Esophagus muscularis mucosa (tissue), 4 donors: ENCODE measurements at regions not wholly inside any gene's neighbourhood (a gene's known extent, or its start where the extent isn't known, plus 50 kb on each side); places are given as distances from the start of the nearest gene placed in this dataset.

Experiments
- DNase-seq: peaks from one replicate; pipeline ENCODE4 v3.0.0-alpha.2; 2017; ENCODE audit errors: extremely low spot score
- H3K27ac ChIP-seq, 4 donors: fragments of 200-600 bp; sonication (generic); replicated peaks in 1 of 4; 1 replicate in 3 of 4; 2 replicates in 1 of 4; pipeline ENCODE4 v1.5.1; 2016 to 2019; ENCODE audit warnings: mild to moderate bottlenecking in 1 of 4
- H3K27me3 ChIP-seq, 4 donors: fragments of 200-600 bp; sonication (generic); one replicate each; pipeline versions ENCODE4 v1.5.1 to v1.6.0; 2016 to 2019
- H3K36me3 ChIP-seq, 4 donors: fragments of 200-600 bp; sonication (generic); one replicate each; pipeline ENCODE4 v1.5.1; 2016 to 2019
- H3K4me1 ChIP-seq, 4 donors: fragments of 200-600 bp; sonication (generic); one replicate each; pipeline ENCODE4 v1.5.1; 2016 to 2019
- H3K4me3 ChIP-seq, 4 donors: fragments of 200-600 bp; sonication (generic); 1 replicate in 2 of 4; 2 replicates in 2 of 4; pipeline ENCODE4 v1.5.1; 2016 to 2019; ENCODE audit warnings: mild to moderate bottlenecking in 4 of 4, moderate library complexity in 1 of 4
- H3K9me3 ChIP-seq, 4 donors: fragments of 200-600 bp; sonication (generic); 1 replicate in 3 of 4; 2 replicates in 1 of 4; pipeline ENCODE4 v1.5.1; 2016 to 2019
- EP300 ChIP-seq: sonication (generic); formaldehyde crosslinking; IDR thresholded peaks from one replicate; pipeline ENCODE4 v1.6.1; 2017; ENCODE audit warnings: antibody characterized with exemption
- POLR2A ChIP-seq: fragments of 450-650 bp; IDR thresholded peaks from one replicate; pipeline ENCODE4 v1.6.1; 2017; ENCODE audit warnings: antibody characterized with exemption, moderate library complexity, mild to moderate bottlenecking, low read depth
- POLR2AphosphoS5 ChIP-seq, 2 donors: sonication (generic); formaldehyde crosslinking; IDR thresholded peaks; one replicate each; pipeline ENCODE4 v1.6.1; 2017; ENCODE audit warnings: antibody characterized with exemption in 2 of 2
- WGBS: methylation state at CpG from one replicate; pipeline ENCODE4 v1.1.5; 2018; 5-methylcytosine and 5-hydroxymethylcytosine counted together
- intact Hi-C: fragments of 100-400 bp; cut with DNase I; formaldehyde crosslinking; loops from one replicate; pipeline ENCODE4 v1.15.1; 2023
- TF ChIP-seq, protein P1 (sequence below), 3 experiments: fragments of 200-600 bp in 2 of 3; fragments of 450-650 bp in 1 of 3; sonication (generic) in 2 of 3; IDR thresholded peaks; one replicate each; pipeline ENCODE4 v1.5.1; 2017 to 2019; ENCODE audit warnings: antibody characterized with exemption in 3 of 3, mild to moderate bottlenecking in 2 of 3, moderate library complexity in 1 of 3

DNA sequence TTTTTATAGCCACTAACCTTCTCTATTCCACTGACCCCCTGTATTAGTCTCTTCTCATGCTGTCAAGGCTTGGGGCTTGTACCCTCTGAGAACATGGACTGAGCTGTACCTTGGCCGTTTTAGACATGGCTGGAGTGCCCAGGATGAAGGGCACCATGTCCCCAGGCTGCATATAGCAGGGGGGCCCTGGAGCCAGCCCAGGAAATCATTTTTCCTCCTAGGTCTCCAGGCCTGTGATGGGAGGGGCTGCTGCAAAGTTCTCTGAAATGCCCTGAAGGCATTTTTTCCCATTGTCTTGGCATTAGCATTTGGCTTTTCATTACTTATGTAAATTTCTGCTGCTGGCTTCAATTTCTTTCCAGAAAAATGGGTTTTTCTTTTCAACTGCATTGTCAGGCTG lies 119.5 kb downstream of the NTMT2 start:
- H3K4me3 ChIP-seq: no peak overlapping the region
- TF ChIP-seq POLR2AphosphoS5 (IDR thresholded peaks at IDR 0.05) (no peak), EP300 (no peak), POLR2A (no peak)
- TF ChIP-seq, protein P1, sequence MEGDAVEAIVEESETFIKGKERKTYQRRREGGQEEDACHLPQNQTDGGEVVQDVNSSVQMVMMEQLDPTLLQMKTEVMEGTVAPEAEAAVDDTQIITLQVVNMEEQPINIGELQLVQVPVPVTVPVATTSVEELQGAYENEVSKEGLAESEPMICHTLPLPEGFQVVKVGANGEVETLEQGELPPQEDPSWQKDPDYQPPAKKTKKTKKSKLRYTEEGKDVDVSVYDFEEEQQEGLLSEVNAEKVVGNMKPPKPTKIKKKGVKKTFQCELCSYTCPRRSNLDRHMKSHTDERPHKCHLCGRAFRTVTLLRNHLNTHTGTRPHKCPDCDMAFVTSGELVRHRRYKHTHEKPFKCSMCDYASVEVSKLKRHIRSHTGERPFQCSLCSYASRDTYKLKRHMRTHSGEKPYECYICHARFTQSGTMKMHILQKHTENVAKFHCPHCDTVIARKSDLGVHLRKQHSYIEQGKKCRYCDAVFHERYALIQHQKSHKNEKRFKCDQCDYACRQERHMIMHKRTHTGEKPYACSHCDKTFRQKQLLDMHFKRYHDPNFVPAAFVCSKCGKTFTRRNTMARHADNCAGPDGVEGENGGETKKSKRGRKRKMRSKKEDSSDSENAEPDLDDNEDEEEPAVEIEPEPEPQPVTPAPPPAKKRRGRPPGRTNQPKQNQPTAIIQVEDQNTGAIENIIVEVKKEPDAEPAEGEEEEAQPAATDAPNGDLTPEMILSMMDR (IDR thresholded peaks at IDR 0.05): no peak
- H3K36me3 ChIP-seq: no peaks in the 10 kb centered on the region
- no peak for DNase-seq
- no peak overlapping the region for H3K27ac ChIP-seq
- H3K9me3 ChIP-seq: no peaks in the 10 kb centered on the region
- no peaks in the 10 kb centered on the region for H3K27me3 ChIP-seq
- intact Hi-C loops: no loop called here
- WGBS: 80% methylated on average over 1 of the region's 1 CpG
- H3K4me1 ChIP-seq: peaks cover 0 to 11% (median 2%) of the 10 kb centered on the region in 4 donors

DNA sequence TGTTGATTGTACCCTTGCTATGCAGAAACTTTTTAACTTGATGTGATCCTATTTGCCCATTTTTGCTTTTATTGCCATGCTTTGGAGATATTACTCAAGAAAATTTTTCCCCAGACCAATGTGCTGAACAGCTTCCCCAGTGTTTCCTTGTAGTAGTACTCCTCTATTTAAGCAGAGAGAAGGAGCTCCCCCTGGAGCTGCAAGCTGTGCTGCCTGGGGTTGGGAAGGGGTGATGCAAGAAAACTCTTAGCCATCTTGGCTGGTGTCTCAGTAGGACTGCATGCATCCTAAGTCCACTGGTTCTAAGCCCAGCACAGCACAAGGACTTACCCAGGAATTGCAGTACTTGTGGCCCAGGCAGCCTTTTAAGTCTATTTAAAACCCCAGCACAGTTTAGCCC lies 121.6 kb downstream of the NTMT2 start:
- H3K27ac ChIP-seq: no peak overlapping the region
- no peak for DNase-seq
- no peaks in the 10 kb centered on the region for H3K36me3 ChIP-seq
- peaks cover 0 to 5% (median 2%) of the 10 kb centered on the region in 4 donors for H3K4me1 ChIP-seq
- no peaks in the 10 kb centered on the region for H3K27me3 ChIP-seq
- TF ChIP-seq, protein P1 (IDR thresholded peaks at IDR 0.05): no peak
- TF ChIP-seq POLR2A: no peak
- TF ChIP-seq POLR2AphosphoS5 (IDR thresholded peaks at IDR 0.05): no peak
- no peak for TF ChIP-seq EP300
- no peaks in the 10 kb centered on the region for H3K9me3 ChIP-seq
- intact Hi-C loops: no loop called here
- H3K4me3 ChIP-seq: no peak overlapping the region

DNA sequence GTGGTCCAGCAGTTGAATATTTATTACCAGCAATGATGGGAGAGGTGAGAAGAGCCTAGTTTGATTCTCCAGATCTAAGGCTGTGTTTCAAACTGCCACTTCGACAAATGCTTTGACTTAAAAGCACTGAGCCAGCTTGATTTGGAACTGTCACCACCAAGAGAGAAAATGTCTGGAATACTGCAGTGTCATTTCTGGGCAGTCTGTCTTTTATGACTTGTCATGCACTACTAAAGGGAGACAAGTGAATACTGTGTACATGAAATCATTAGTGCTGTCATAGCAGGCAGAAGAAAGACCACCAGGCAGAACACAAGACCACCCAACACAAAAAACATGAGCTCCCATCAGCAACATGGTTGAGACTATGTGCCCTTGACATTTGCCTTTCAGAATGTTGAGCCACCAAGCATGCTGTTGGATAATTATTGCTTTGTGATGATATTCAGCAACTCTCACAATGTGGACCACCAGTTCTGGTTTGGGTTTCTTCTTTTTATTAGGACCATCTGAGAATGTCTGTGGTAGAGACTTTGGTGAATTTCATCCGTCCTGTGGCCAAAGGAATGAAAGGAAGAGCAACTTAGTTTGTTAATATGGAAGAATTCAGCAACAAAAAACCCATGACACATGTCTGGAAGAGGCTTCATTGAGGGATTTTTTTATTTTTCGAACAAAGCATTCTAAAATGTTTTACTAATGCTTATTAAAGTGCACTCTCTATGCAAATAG lies 125.8 kb downstream of the NTMT2 start:
- WGBS: 75% methylated on average over 3 of the region's 3 CpGs
- Histone ChIP-seq H3K27ac (no peak overlapping the region), H3K4me1 (no peaks in the 10 kb centered on the region), H3K4me3 (no peak overlapping the region), H3K36me3 (no peaks in the 10 kb centered on the region), H3K27me3 (no peaks in the 10 kb centered on the region), H3K9me3 (no peaks in the 10 kb centered on the region)
- intact Hi-C loops: no loop called here
- TF ChIP-seq POLR2A (no peak), POLR2AphosphoS5 (IDR thresholded peaks at IDR 0.05) (no peak), EP300 (no peak)
- TF ChIP-seq, protein P1 (IDR thresholded peaks at IDR 0.05): no peak
- DNase-seq: no peak

DNA sequence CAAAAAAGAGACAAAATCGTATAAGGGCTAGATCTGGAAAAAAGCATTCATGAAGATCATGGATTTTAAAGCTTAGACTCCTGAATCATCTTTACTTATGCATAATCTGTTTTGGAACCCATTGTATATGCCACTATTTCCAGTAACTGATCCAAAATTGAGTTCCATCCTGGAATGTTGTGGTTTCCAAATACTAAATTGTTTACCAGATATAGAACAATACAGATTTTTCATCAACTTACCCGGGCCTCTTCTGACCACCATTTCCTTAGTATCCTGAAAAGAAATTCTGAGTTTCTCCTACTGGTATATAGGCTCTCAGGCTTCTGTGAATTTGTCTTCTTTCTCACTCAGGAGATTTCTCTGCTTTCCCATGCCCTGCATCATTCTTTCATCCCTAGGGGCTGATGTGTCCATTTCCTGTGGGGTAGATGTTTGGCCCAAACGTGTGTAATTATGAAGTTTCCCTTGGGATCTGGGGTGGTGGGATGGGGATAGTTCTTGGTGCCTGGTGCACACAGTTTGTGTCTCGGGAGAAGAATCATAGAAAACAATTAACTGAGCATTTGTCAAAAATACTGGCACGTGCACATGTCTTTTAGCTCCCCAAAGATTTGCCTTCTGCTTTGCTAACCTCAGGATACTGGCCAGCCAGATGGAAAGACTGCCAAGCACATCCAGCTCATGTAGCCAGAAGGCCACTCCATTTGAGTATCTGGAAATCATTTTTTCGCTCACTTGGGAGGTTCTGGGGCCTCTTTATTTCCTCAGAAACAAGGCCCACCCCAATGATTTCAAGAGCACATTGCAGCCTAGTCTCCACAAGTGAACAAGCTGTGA lies 127.8 kb downstream of the NTMT2 start:
- Histone ChIP-seq H3K36me3 (no peaks in the 10 kb centered on the region), H3K4me1 (no peaks in the 10 kb centered on the region), H3K9me3 (no peaks in the 10 kb centered on the region), H3K27me3 (no peaks in the 10 kb centered on the region), H3K4me3 (no peak overlapping the region), H3K27ac (no peak overlapping the region)
- TF ChIP-seq POLR2A (no peak), POLR2AphosphoS5 (IDR thresholded peaks at IDR 0.05) (no peak), EP300 (no peak)
- TF ChIP-seq, protein P1 (IDR thresholded peaks at IDR 0.05): no peak
- intact Hi-C loops: no loop called here
- DNase-seq: no peak
- 59% methylated on average over 6 of the region's 6 CpGs for WGBS
